ENCODE measurements at regions not wholly inside any gene's neighbourhood (a gene's known extent, or its start where the extent isn't known, plus 50 kb on each side); places are given as distances from the start of the nearest gene placed in this dataset.
"Not testable (repeated sequence)": the region's sequence is repeated elsewhere in the genome, so short reads cannot be mapped to it uniquely, and the experiment has no call there.

DNA sequence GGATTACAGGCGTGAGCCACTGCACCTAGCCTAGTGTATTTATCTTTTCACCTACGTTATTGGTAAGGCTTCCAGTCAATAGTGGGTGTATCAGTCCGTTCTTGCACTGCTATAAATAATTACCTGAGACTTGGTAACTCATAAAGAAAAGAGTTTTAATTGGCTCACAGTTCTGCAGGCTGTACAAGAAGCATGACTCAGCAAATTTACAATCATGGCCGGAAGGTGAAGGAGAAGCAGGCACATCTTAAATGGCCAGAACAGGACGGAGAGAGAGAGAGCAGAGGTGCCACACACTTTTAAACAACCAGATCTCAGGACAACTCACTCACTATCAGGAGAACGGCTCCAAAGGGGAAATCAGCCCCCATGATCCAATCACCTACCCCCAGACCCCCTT is 873.3 kb upstream of the AUTS2 start:
- Histone ChIP-seq H3K9ac (no peak overlapping the region), H3F3A (ENCODE audit: insufficient read depth) (no peaks in the 10 kb centered on the region), H3K9me2 (ENCODE audit: insufficient read depth) (no peaks in the 10 kb centered on the region), H3K79me2 (ENCODE audit: insufficient read depth) (no peaks in the 10 kb centered on the region), H3K4me3 (no peak overlapping the region), H3K36me3 (ENCODE audit: low read depth) (no peaks in the 10 kb centered on the region), H3K9me3 (ENCODE audit: low read depth) (no peaks in the 10 kb centered on the region), H3K4me1 (ENCODE audit: insufficient read depth) (no peaks in the 10 kb centered on the region), H4K20me1 (ENCODE audit: insufficient read depth) (no peaks in the 10 kb centered on the region), H3K4me2 (ENCODE audit: unreplicated experiment) (no peak overlapping the region), H3K27ac (no peak overlapping the region), H3K27me3 (replicated peaks; ENCODE audit: insufficient read depth) (no peaks in the 10 kb centered on the region), H2AFZ (no peak overlapping the region)
- no peak for DNase-seq
- in situ Hi-C loops (cut with MboI): no loop called here
- 19 to 24% methylated on average over 6 of the region's 6 CpGs for WGBS, 2 experiments (ENCODE audit: low coverage in 1 of 2, low lambda C conversion rate in 2 of 2, missing lambda C conversion rate in 2 of 2)
- TF ChIP-seq EZH2phosphoT487 (IDR thresholded peaks at IDR 0.05; ENCODE audit: insufficient read depth, low read depth) (no peak), EZH2 (IDR thresholded peaks at IDR 0.05; ENCODE audit: insufficient read depth, poor library complexity, severe bottlenecking) (no peak)

DNA sequence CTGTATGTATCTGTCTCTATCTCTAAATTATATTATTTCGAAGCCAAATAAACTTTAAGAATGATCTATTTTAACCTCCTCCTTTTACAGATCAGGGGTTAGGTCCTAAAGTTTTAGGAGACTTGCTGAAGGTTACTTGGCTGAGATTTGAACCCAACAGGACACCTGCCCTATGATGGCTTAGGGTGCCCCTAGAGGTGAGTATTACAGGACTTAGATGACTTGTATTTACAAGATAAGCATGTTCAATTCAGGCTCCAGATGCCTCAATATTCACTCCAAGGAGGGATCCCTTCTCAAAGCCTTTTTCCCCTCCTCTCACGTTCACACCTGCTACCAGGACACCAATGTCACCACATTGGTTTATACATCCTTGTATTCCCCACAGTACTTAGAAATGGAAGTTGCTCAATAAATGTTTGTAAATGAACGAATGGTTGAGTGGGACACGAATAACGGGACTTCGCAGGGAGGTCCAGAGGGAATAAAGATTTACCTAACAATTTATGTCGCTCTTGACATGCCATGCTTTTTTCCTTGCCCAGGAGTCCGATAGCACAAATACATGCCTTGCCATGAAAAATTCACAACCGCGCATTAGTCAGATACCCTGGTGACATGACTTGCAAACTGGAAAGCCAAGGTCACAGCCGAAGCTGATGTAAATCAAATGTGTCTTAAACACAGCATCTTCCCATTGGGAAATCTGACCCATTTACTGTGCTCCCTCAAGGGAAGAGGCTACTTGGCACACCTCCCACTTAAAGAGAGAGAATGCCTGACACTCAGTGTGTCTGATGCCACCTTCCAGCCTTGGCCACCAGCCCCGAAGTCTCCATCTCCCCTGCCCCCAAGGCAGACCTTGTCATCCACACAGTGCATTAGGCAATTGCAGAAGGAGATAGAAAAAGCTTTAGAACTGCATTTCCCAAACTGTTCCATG is 872.2 kb upstream of the AUTS2 start:
- TF ChIP-seq EZH2phosphoT487 (IDR thresholded peaks at IDR 0.05; ENCODE audit: insufficient read depth, low read depth): no peak
- TF ChIP-seq EZH2 (IDR thresholded peaks at IDR 0.05; ENCODE audit: insufficient read depth, poor library complexity, severe bottlenecking): no peak
- in situ Hi-C loops (cut with MboI): no loop called here
- no peak overlapping the region for H2AFZ ChIP-seq
- no peak overlapping the region for H3K9ac ChIP-seq
- H3K4me3 ChIP-seq: no peak overlapping the region
- no peaks in the 10 kb centered on the region for H3F3A ChIP-seq (ENCODE audit: insufficient read depth)
- H3K9me3 ChIP-seq (ENCODE audit: low read depth): no peaks in the 10 kb centered on the region
- H3K9me2 ChIP-seq (ENCODE audit: insufficient read depth): no peaks in the 10 kb centered on the region
- DNase-seq: no peak
- no peak overlapping the region for H3K4me2 ChIP-seq (ENCODE audit: unreplicated experiment)
- no peaks in the 10 kb centered on the region for H3K27me3 ChIP-seq (replicated peaks; ENCODE audit: insufficient read depth)
- no peaks in the 10 kb centered on the region for H3K4me1 ChIP-seq (ENCODE audit: insufficient read depth)
- H3K27ac ChIP-seq: no peak overlapping the region
- WGBS, 2 experiments (ENCODE audit: low coverage in 1 of 2, low lambda C conversion rate in 2 of 2, missing lambda C conversion rate in 2 of 2): 55 to 56% methylated on average over 12 of the region's 12 CpGs
- H4K20me1 ChIP-seq (ENCODE audit: insufficient read depth): no peaks in the 10 kb centered on the region
- H3K79me2 ChIP-seq (ENCODE audit: insufficient read depth): no peaks in the 10 kb centered on the region
- no peaks in the 10 kb centered on the region for H3K36me3 ChIP-seq (ENCODE audit: low read depth)

GRCh38 chr7:68728720-68729119 is 869.6 kb upstream of the AUTS2 start:
- not testable (repeated sequence) for H3K4me1 ChIP-seq (ENCODE audit: insufficient read depth); H3K27me3 ChIP-seq (replicated peaks; ENCODE audit: insufficient read depth); H3F3A ChIP-seq (ENCODE audit: insufficient read depth)

GRCh38 chr7:68729371-68729770 is 868.9 kb upstream of the AUTS2 start:
- Histone ChIP-seq H3K79me2 (ENCODE audit: insufficient read depth) (no peaks in the 10 kb centered on the region), H3K9me3 (ENCODE audit: low read depth) (no peaks in the 10 kb centered on the region), H3K27ac (no peak overlapping the region), H3K27me3 (replicated peaks; ENCODE audit: insufficient read depth) (no peaks in the 10 kb centered on the region), H3F3A (ENCODE audit: insufficient read depth) (no peaks in the 10 kb centered on the region), H2AFZ (no peak overlapping the region), H3K9me2 (ENCODE audit: insufficient read depth) (no peaks in the 10 kb centered on the region), H3K4me3 (no peak overlapping the region), H3K9ac (no peak overlapping the region), H4K20me1 (ENCODE audit: insufficient read depth) (no peaks in the 10 kb centered on the region), H3K36me3 (ENCODE audit: low read depth) (no peaks in the 10 kb centered on the region), H3K4me2 (ENCODE audit: unreplicated experiment) (no peak overlapping the region), H3K4me1 (ENCODE audit: insufficient read depth) (no peaks in the 10 kb centered on the region)
- in situ Hi-C loops (cut with MboI): no loop called here
- TF ChIP-seq EZH2 (IDR thresholded peaks at IDR 0.05; ENCODE audit: insufficient read depth, poor library complexity, severe bottlenecking): no peak
- no peak for TF ChIP-seq EZH2phosphoT487 (IDR thresholded peaks at IDR 0.05; ENCODE audit: insufficient read depth, low read depth)
- no peak for DNase-seq
- WGBS, 2 experiments (ENCODE audit: low coverage in 1 of 2, low lambda C conversion rate in 2 of 2, missing lambda C conversion rate in 2 of 2): 44 to 46% methylated on average over 7 of the region's 7 CpGs

More at GRCh38 chr7:68728720-68729119, 869.6 kb upstream of the AUTS2 start:
- H3K9me2 ChIP-seq (ENCODE audit: insufficient read depth); H3K9me3 ChIP-seq (ENCODE audit: low read depth); H2AFZ ChIP-seq; H3K4me2 ChIP-seq (ENCODE audit: unreplicated experiment); H3K36me3 ChIP-seq (ENCODE audit: low read depth); H3K79me2 ChIP-seq (ENCODE audit: insufficient read depth); DNase-seq; H3K27ac ChIP-seq; in situ Hi-C loops (cut with MboI); H3K9ac ChIP-seq; H3K4me3 ChIP-seq; H4K20me1 ChIP-seq (ENCODE audit: insufficient read depth): not testable (repeated sequence)
- WGBS, 2 experiments (ENCODE audit: low coverage in 1 of 2, low lambda C conversion rate in 2 of 2, missing lambda C conversion rate in 2 of 2): 52 to 61% methylated on average over 6 of the region's 6 CpGs

Data from GM23248 (cell line).